HepG2 (cell line): ENCODE measurements at regions not wholly inside any gene's neighbourhood (a gene's known extent, or its start where the extent isn't known, plus 50 kb on each side); places are given as distances from the start of the nearest gene placed in this dataset.

Experiments
- ATAC-seq: fragments of 200-7000 bp; cut with Tn5 transposase; 3 replicates; pipeline ENCODE4 v1.9.1; 2020; ENCODE audit warnings: mild to moderate bottlenecking, moderate library complexity
- BruUV-seq: library from RNA; stranded (reverse); fragments of 400-500 nt; replicated peaks from 2 replicates; lab custom pipeline; 2021; lab: Mats Ljungman, UMichigan
- CTCF ChIA-PET: fragments of 300-600 bp; formaldehyde crosslinking; extraction: SDS; loops from one replicate; lab custom pipeline; 2021; ENCODE audit warnings: low total read pairs, inconsistent platforms, low intra/inter-chr PET ratio; lab: Yijun Ruan, JAX
- POLR2A ChIA-PET: fragments of 350-600 bp; sonication (Branson Sonifier 250); formaldehyde crosslinking; loops from one replicate; lab custom pipeline; 2020; ENCODE audit warnings: antibody characterized with exemption, inconsistent platforms; lab: Yijun Ruan, JAX
- DNase-seq: peaks from one replicate; pipeline ENCODE4 v3.0.0-alpha.2; 2015; ENCODE audit warnings: low spot score
- FAIRE-seq: peaks from 3 replicates; lab custom pipeline; 2011; peaks lifted over from hg19 to GRCh38; lab: Jason Lieb, UNC
- H2AFZ ChIP-seq: one replicate; pipeline ENCODE4 v1.6.1; 2011; ENCODE audit warnings: low read length, inconsistent platforms
- H3K27ac ChIP-seq: fragments of 300-600 bp; 3 replicates; pipeline ENCODE4 v1.8.0; 2011; ENCODE audit warnings: mixed run types, mild to moderate bottlenecking, mixed read lengths, low read length, inconsistent platforms; ENCODE audit not compliant: insufficient read depth; ENCODE audit errors: extremely low read length
- H3K27me3 ChIP-seq, 2 experiments: fragments of 200-600 bp in 1 of 2; 2 replicates in 1 of 2; 3 replicates in 1 of 2; pipeline versions ENCODE4 v1.6.0 to v1.8.0; 2011; ENCODE audit warnings: low read length in 2 of 2, mild to moderate bottlenecking in 2 of 2, moderate library complexity in 2 of 2, inconsistent platforms in 1 of 2; ENCODE audit not compliant: insufficient read depth in 2 of 2, control insufficient read depth in 1 of 2
- H3K36me3 ChIP-seq, 2 experiments: fragments of 200-600 bp in 1 of 2; replicated peaks in 1 of 2; 2 replicates in 1 of 2; 3 replicates in 1 of 2; pipeline versions ENCODE4 v1.5.1 to v1.8.0; 2011; ENCODE audit warnings: low read length in 2 of 2, inconsistent platforms in 1 of 2; ENCODE audit not compliant: insufficient read depth in 2 of 2, control insufficient read depth in 1 of 2
- H3K4me1 ChIP-seq: 2 replicates; pipeline ENCODE4 v1.5.1; 2012; ENCODE audit warnings: low read length, inconsistent platforms; ENCODE audit not compliant: insufficient read depth
- H3K4me2 ChIP-seq: 2 replicates; pipeline ENCODE4 v1.6.0; 2011; ENCODE audit warnings: low read depth, low read length, inconsistent platforms
- H3K4me3 ChIP-seq, 3 experiments: fragments of 200-600 bp in 1 of 3; sonication (generic), shearing (Covaris generic) in 1 of 3; replicated peaks in 1 of 3; 2 replicates each; pipeline ENCODE4 v1.5.1; 2011 to 2016; ENCODE audit warnings: low read length in 3 of 3, inconsistent platforms in 2 of 3, low read depth in 2 of 3, mild to moderate bottlenecking in 2 of 3, control low read depth in 1 of 3, mixed read lengths in 1 of 3; ENCODE audit not compliant: insufficient read depth in 1 of 3
- H3K79me2 ChIP-seq: one replicate; pipeline ENCODE4 v1.6.1; 2011; ENCODE audit warnings: low read length, inconsistent platforms; ENCODE audit not compliant: insufficient read depth
- H3K9ac ChIP-seq: 2 replicates; pipeline ENCODE4 v1.6.0; 2011; ENCODE audit warnings: mild to moderate bottlenecking, low read depth, low read length, inconsistent platforms; ENCODE audit not compliant: insufficient read depth
- H3K9me3 ChIP-seq: 2 replicates; pipeline ENCODE4 v1.5.1; 2012; ENCODE audit warnings: mild to moderate bottlenecking, low read length
- H4K20me1 ChIP-seq: 2 replicates; pipeline ENCODE4 v1.6.0; 2011; ENCODE audit warnings: inconsistent platforms, mild to moderate bottlenecking, low read length, moderate library complexity; ENCODE audit not compliant: insufficient read depth
- CC2D1A ChIP-seq: sonication (generic); formaldehyde crosslinking; IDR thresholded peaks from 2 replicates; pipeline ENCODE4 v1.8.1; 2023; ENCODE audit warnings: mild to moderate bottlenecking, missing genetic modification reagents
- ERF ChIP-seq: IDR thresholded peaks from 2 replicates; pipeline ENCODE4 v1.6.1; 2018; ENCODE audit warnings: missing biosample characterization, missing genetic modification reagents
- KLF11 ChIP-seq: IDR thresholded peaks from 2 replicates; pipeline ENCODE4 v1.6.1; 2016; ENCODE audit warnings: missing compliant biosample characterization
- RFXAP ChIP-seq: sonication (generic); formaldehyde crosslinking; IDR thresholded peaks from 2 replicates; pipeline ENCODE4 v1.4.0; 2020; ENCODE audit warnings: missing genetic modification reagents, borderline replicate concordance
- SALL2 ChIP-seq: sonication (generic); formaldehyde crosslinking; IDR thresholded peaks from 2 replicates; pipeline ENCODE4 v1.8.1; 2023; ENCODE audit warnings: mild to moderate bottlenecking, missing genetic modification reagents, inconsistent platforms
- SMYD3 ChIP-seq: sonication (generic); formaldehyde crosslinking; IDR thresholded peaks from 2 replicates; pipeline ENCODE4 v1.8.1; 2023; ENCODE audit warnings: mild to moderate bottlenecking, missing genetic modification reagents
- SP1 ChIP-seq, 2 experiments: fragments of 450-650 bp in 1 of 2; sonication (generic) in 1 of 2; formaldehyde crosslinking in 1 of 2; IDR thresholded peaks; 2 replicates each; pipeline versions ENCODE4 v1.4.0 to v1.6.1; 2016 to 2020; ENCODE audit warnings: missing genetic modification reagents in 1 of 2
- STAG1 ChIP-seq: sonication (generic); formaldehyde crosslinking; IDR thresholded peaks from 2 replicates; pipeline ENCODE4 v1.4.0; 2020; ENCODE audit warnings: missing genetic modification reagents
- TEAD3 ChIP-seq: optimal IDR thresholded peaks from 2 replicates; pipeline ENCODE3; 2016; ENCODE audit warnings: borderline replicate concordance
- ZFP1 ChIP-seq: IDR thresholded peaks from 2 replicates; pipeline ENCODE4 v1.6.1; 2016
- WGBS: methylation state at CpG from one replicate; pipeline ENCODE4 v1.1.6; 2017; ENCODE audit warnings: low lambda C conversion rate; 5-methylcytosine and 5-hydroxymethylcytosine counted together
- in situ Hi-C: cut with HindIII; loops from 2 replicates; pipeline ENCODE4 v1.10.0; 2017; ENCODE audit warnings: low pct_unique_long_range_greater_than_20kb; ENCODE audit not compliant: extremely low pct_ligation_motif_present
- intact Hi-C: fragments of 100-400 bp; cut with micrococcal nuclease; formaldehyde crosslinking; loops from one replicate; pipeline ENCODE4 v1.10.0; 2022; ENCODE audit not compliant: unreplicated experiment
- TF ChIP-seq, protein P1 (sequence below): sonication (generic); formaldehyde crosslinking; IDR thresholded peaks from 2 replicates; pipeline ENCODE4 v1.4.0; 2020; ENCODE audit warnings: missing genetic modification reagents
- TF ChIP-seq, protein P2 (sequence below): sonication (generic); formaldehyde crosslinking; IDR thresholded peaks from 2 replicates; pipeline ENCODE4 v1.4.0; 2020; ENCODE audit warnings: missing genetic modification reagents
- TF ChIP-seq, protein P3 (sequence below): sonication (generic); formaldehyde crosslinking; IDR thresholded peaks from 2 replicates; pipeline ENCODE4 v1.4.0; 2020; ENCODE audit warnings: missing genetic modification reagents, mild to moderate bottlenecking, borderline replicate concordance
- TF ChIP-seq, protein P4 (sequence below): sonication (generic); formaldehyde crosslinking; IDR thresholded peaks from 2 replicates; pipeline ENCODE4 v1.4.0; 2020; ENCODE audit warnings: missing genetic modification reagents

DNA sequence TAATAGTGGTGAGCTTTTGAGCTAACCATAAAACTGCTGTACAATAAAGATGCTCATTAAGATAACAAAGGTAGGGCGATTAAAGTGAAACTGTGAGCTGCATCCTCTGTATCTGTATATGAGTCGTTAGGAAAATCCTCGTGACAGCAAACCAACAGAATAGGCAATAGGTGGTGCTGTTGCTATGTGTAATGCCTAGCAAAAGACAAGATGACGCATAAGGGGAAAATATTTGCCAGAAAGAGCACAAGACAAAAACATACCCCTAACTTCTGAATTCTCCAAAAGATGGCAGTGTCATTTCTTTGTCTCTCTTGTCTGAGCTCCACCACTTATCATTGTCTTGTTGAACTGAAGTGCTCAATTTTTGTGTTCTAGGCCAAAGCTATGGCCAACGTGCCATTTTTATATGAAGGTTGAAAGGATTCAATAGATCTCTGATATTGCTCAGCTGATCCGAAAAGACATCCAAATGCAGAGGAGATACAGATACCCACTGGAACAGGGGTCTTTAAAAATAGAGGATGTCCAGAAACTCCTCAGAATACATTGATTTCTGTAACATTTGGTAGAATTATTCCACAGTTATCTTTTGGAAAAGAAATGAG, 56.3 kb upstream of the ANKEF1 start (continued):
- TF ChIP-seq, protein P1, sequence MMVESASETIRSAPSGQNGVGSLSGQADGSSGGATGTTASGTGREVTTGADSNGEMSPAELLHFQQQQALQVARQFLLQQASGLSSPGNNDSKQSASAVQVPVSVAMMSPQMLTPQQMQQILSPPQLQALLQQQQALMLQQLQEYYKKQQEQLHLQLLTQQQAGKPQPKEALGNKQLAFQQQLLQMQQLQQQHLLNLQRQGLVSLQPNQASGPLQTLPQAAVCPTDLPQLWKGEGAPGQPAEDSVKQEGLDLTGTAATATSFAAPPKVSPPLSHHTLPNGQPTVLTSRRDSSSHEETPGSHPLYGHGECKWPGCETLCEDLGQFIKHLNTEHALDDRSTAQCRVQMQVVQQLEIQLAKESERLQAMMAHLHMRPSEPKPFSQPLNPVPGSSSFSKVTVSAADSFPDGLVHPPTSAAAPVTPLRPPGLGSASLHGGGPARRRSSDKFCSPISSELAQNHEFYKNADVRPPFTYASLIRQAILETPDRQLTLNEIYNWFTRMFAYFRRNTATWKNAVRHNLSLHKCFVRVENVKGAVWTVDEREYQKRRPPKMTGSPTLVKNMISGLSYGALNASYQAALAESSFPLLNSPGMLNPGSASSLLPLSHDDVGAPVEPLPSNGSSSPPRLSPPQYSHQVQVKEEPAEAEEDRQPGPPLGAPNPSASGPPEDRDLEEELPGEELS (CRISPR knock-in tag), result peak; percentile 27; the same call in 1 of the 2 replicates
- TF ChIP-seq, protein P2, sequence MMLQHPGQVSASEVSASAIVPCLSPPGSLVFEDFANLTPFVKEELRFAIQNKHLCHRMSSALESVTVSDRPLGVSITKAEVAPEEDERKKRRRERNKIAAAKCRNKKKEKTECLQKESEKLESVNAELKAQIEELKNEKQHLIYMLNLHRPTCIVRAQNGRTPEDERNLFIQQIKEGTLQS, result peak; percentile 55; the same call in 1 of the 2 replicates
- TF ChIP-seq TEAD3 (CRISPR knock-in tag) (peak; percentile 56), KLF11 (0 out of 2 replicates have a peak, but pooled peaks have one; percentile 29), ZFP1 (CRISPR knock-in tag) (no peak), CC2D1A (no peak), STAG1 (CRISPR knock-in tag) (peak; percentile 99), ERF (CRISPR knock-in tag) (0 out of 2 replicates have a peak, but pooled peaks have one; percentile 57)

DNA sequence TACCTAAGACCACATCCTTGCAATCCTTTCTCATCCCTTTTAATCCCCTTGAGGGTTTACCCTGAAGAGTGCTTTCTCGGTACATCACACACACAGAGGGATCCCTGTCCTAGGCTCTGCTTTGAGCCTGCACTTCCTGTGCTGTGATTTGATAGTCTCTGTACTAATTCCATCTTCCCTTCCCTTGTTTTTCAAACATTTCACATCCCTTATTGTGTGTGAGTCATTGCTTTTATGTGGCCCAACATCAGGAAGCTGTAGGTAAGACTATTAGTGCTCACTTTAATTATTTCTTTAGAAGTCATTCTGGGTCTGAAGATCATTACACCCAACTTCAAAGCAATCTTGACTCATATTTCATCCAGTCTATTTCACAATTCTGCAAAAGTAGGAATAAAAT, 57.2 kb upstream of the ANKEF1 start:
- CTCF ChIA-PET, result interaction anchor here (0.8 to 3.7 kb wide), 6 partner anchors 100 to 1566 kb away, joined by 3 to 57 read pairs (median 8); no protein-coding TSS in a partner anchor
- Histone ChIP-seq H3K27ac (no peak overlapping the region), H3K27me3 (no peaks in the 10 kb centered on the region), H2AFZ (no peak overlapping the region), H4K20me1 (no peaks in the 10 kb centered on the region), H3K79me2 (no peaks in the 10 kb centered on the region), H3K36me3 (no peaks in the 10 kb centered on the region), H3K9ac (no peak overlapping the region), H3K4me1 (no peaks in the 10 kb centered on the region), H3K4me2 (no peak overlapping the region), H3K9me3 (no peaks in the 10 kb centered on the region), H3K4me3 (no peak overlapping the region)
- intact Hi-C loops (loop anchor here (1.0 to 5.0 kb wide), 12 partner anchors 70 to 1567 kb away; no protein-coding TSS in a partner anchor), in situ Hi-C loops (loop anchor here (5.0 to 10.0 kb wide), 4 partner anchors 115 to 557 kb away; no protein-coding TSS in a partner anchor)
- TF ChIP-seq, protein P3, sequence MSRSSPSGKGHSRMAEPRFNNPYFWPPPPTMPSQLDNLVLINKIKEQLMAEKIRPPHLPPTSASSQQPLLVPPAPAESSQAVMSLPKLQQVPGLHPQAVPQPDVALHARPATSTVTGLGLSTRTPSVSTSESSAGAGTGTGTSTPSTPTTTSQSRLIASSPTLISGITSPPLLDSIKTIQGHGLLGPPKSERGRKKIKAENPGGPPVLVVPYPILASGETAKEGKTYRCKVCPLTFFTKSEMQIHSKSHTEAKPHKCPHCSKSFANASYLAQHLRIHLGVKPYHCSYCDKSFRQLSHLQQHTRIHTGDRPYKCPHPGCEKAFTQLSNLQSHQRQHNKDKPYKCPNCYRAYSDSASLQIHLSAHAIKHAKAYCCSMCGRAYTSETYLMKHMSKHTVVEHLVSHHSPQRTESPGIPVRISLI (CRISPR knock-in tag), result no peak
- TF ChIP-seq SP1 (IDR thresholded peaks at IDR 0.05), result no peak
- no peak for TF ChIP-seq SP1 (CRISPR knock-in tag; IDR thresholded peaks at IDR 0.05)
- TF ChIP-seq SALL2 (CRISPR knock-in tag), result no peak
- TF ChIP-seq, protein P4, sequence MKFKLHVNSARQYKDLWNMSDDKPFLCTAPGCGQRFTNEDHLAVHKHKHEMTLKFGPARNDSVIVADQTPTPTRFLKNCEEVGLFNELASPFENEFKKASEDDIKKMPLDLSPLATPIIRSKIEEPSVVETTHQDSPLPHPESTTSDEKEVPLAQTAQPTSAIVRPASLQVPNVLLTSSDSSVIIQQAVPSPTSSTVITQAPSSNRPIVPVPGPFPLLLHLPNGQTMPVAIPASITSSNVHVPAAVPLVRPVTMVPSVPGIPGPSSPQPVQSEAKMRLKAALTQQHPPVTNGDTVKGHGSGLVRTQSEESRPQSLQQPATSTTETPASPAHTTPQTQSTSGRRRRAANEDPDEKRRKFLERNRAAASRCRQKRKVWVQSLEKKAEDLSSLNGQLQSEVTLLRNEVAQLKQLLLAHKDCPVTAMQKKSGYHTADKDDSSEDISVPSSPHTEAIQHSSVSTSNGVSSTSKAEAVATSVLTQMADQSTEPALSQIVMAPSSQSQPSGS (CRISPR knock-in tag), result no peak
- TF ChIP-seq SMYD3, result no peak
- TF ChIP-seq RFXAP (CRISPR knock-in tag), result no peak
- POLR2A ChIA-PET, result no interaction called here
- no peak for FAIRE-seq
- DNase-seq, result peak; percentile 10
- BruUV-seq, result no TSS peak
- WGBS, result 0% methylated on average over 1 of the region's 1 CpG
- ATAC-seq, result peak; percentile 32; the same call in 2 of the 3 replicates
